KMS-11 (cell line): ENCODE measurements at regions not wholly inside any gene's neighbourhood (a gene's known extent, or its start where the extent isn't known, plus 50 kb on each side); places are given as distances from the start of the nearest gene placed in this dataset.

Source experiments
- H2AFZ ChIP-seq: fragments of 200-600 bp; sonication (generic); 2 replicates; pipeline ENCODE4 v1.6.1; 2016; ENCODE audit warnings: antibody characterized with exemption, mixed run types, low read depth
- H3K27ac ChIP-seq: fragments of 200-600 bp; sonication (generic); 2 replicates; pipeline ENCODE4 v1.6.1; 2016; ENCODE audit warnings: mild to moderate bottlenecking, mixed run types
- H3K27me3 ChIP-seq: fragments of 200-600 bp; sonication (generic); 2 replicates; pipeline ENCODE4 v1.6.1; 2017; ENCODE audit warnings: mild to moderate bottlenecking, low read depth, mixed run types, moderate library complexity; ENCODE audit not compliant: insufficient read depth
- H3K36me3 ChIP-seq: fragments of 200-600 bp; sonication (generic); 2 replicates; pipeline ENCODE4 v1.6.1; 2017; ENCODE audit warnings: mild to moderate bottlenecking, mixed run types; ENCODE audit not compliant: insufficient read depth
- H3K4me1 ChIP-seq: fragments of 200-600 bp; sonication (generic); 2 replicates; pipeline ENCODE4 v1.6.1; 2016; ENCODE audit warnings: mild to moderate bottlenecking, low read depth, mixed run types; ENCODE audit not compliant: poor library complexity, severe bottlenecking
- H3K4me2 ChIP-seq: fragments of 200-600 bp; sonication (generic); 2 replicates; pipeline ENCODE4 v1.7.0; 2016; ENCODE audit warnings: mild to moderate bottlenecking, mixed run types
- H3K4me3 ChIP-seq: fragments of 200-600 bp; sonication (generic); IDR thresholded peaks from 2 replicates; pipeline ENCODE4 v1.6.1; 2017; ENCODE audit warnings: low read depth, low read length, mixed read lengths; ENCODE audit not compliant: insufficient read depth
- H3K79me2 ChIP-seq: fragments of 200-600 bp; sonication (generic); 2 replicates; pipeline ENCODE4 v1.6.1; 2016; ENCODE audit warnings: low read depth, mixed run types; ENCODE audit not compliant: insufficient read depth
- H3K9ac ChIP-seq: fragments of 200-600 bp; sonication (generic); 2 replicates; pipeline ENCODE4 v1.6.1; 2016; ENCODE audit warnings: mild to moderate bottlenecking, mixed run types
- H4K20me1 ChIP-seq: fragments of 200-600 bp; sonication (generic); 2 replicates; pipeline ENCODE4 v1.6.1; 2016; ENCODE audit warnings: mild to moderate bottlenecking, mixed run types; ENCODE audit not compliant: insufficient read depth
- TF ChIP-seq, protein P1 (sequence below): fragments of 200-600 bp; sonication (generic); conservative IDR thresholded peaks from 2 replicates; pipeline ENCODE4 v1.6.1; 2017; ENCODE audit warnings: low read depth, mild to moderate bottlenecking, antibody characterized with exemption, low read length, moderate library complexity, mixed read lengths

DNA sequence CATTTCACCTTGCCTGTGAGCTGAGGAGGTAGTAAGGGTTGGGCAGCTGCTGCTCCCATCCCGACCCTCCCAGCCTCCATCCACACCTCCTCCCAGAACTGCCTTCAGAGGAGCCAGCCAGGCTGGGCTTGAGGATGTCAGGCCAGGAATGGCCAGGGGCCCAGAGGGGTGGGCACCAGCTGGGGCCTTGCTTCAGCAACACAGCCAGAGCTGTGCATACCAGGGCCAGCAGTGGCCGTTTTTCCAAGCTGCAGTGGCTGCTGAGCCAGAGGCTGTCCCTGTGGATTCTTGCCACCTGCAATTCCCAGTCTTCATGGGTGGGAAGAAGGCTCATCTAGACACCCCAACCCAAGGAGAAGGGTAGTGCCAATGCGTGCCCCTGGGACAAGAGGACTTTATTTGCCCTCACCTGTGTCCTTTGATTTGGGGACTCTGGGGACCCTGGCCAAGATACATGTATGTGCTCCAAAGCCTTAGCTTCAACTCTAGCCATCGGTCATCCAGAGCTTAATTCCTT, 153.4 kb upstream of the SDK2 start:
- no peak overlapping the region for H3K9ac ChIP-seq
- H4K20me1 ChIP-seq, result no peaks in the 10 kb centered on the region
- H3K4me3 ChIP-seq, result no peak overlapping the region
- H3K36me3 ChIP-seq, result no peaks in the 10 kb centered on the region
- H3K27me3 ChIP-seq, result peaks cover 34% of the 10 kb centered on the region; the same call in 1 of the 2 replicates
- H3K4me1 ChIP-seq, result no peaks in the 10 kb centered on the region
- no peak overlapping the region for H3K27ac ChIP-seq
- H3K79me2 ChIP-seq, result no peaks in the 10 kb centered on the region
- H3K4me2 ChIP-seq, result no peak overlapping the region
- TF ChIP-seq, protein P1, sequence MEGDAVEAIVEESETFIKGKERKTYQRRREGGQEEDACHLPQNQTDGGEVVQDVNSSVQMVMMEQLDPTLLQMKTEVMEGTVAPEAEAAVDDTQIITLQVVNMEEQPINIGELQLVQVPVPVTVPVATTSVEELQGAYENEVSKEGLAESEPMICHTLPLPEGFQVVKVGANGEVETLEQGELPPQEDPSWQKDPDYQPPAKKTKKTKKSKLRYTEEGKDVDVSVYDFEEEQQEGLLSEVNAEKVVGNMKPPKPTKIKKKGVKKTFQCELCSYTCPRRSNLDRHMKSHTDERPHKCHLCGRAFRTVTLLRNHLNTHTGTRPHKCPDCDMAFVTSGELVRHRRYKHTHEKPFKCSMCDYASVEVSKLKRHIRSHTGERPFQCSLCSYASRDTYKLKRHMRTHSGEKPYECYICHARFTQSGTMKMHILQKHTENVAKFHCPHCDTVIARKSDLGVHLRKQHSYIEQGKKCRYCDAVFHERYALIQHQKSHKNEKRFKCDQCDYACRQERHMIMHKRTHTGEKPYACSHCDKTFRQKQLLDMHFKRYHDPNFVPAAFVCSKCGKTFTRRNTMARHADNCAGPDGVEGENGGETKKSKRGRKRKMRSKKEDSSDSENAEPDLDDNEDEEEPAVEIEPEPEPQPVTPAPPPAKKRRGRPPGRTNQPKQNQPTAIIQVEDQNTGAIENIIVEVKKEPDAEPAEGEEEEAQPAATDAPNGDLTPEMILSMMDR, result no peak
- H2AFZ ChIP-seq, result no peak overlapping the region

DNA sequence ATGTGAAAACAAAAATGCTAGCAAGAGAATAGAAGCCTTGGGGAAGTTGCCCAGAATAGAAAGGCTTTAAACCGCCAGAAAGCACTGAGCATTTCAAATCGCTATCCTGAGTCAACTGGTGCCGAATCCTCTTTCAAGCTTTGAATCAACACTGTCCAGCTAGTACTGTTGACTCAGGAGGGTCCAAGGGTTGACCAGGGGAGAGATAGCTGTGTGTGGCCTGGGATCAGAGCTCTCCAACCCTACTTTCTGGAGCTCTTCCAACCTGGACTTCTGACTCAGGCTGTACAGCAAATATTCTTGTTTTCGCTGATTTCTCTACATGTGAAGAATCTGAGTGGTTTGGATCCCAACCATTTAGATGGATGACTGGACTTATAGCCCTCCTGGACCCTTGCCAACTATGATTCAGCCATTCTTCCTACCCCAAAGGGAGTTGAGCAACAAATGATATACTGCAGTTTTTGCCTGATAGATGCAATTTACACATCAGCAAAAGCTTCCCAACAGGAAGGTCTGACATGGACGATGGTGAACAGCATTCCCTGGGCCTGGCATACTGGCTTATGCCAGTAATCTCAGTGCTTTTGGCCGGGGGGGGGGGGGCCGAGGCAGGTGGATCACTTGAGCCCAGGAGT, 154.0 kb upstream of the SDK2 start:
- no peaks in the 10 kb centered on the region for H3K4me1 ChIP-seq

DNA sequence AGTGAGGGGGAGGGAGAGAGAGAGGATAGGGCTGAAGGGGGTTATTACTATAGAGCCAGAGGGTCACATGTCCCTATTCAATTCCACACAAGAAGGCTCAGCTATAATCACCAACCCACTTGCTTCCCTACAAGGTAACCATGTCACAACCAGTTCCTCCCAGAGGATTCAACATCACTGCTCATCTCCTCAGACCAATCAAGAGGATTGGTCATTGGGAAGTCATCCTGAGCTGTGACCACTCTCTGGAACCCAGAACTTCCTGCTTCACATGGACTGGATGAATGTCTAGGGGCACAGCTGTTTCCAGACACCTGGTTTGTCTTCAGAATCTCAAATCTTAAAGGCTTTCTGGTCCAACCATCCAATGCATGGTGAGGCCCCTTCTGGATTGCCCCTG, 154.9 kb upstream of the SDK2 start:
- Histone ChIP-seq H3K4me3 (no peak overlapping the region), H4K20me1 (no peaks in the 10 kb centered on the region), H3K4me1 (no peaks in the 10 kb centered on the region), H3K27ac (no peak overlapping the region), H2AFZ (no peak overlapping the region), H3K9ac (no peak overlapping the region), H3K36me3 (no peaks in the 10 kb centered on the region), H3K79me2 (no peaks in the 10 kb centered on the region), H3K4me2 (no peak overlapping the region), H3K27me3 (peaks cover 26% of the 10 kb centered on the region; the same call in 1 of the 2 replicates)
- TF ChIP-seq, protein P1, result no peak

More for the DNA sequence above, 154.0 kb upstream of the SDK2 start:
- H2AFZ ChIP-seq, result no peak overlapping the region
- H3K9ac ChIP-seq, result no peak overlapping the region
- TF ChIP-seq, protein P1, result no peak
- H4K20me1 ChIP-seq, result no peaks in the 10 kb centered on the region
- H3K27ac ChIP-seq, result no peak overlapping the region
- H3K79me2 ChIP-seq, result no peaks in the 10 kb centered on the region
- peaks cover 31% of the 10 kb centered on the region; the same call in 1 of the 2 replicates for H3K27me3 ChIP-seq
- H3K4me3 ChIP-seq, result no peak overlapping the region
- H3K4me2 ChIP-seq, result no peak overlapping the region
- H3K36me3 ChIP-seq, result no peaks in the 10 kb centered on the region

DNA sequence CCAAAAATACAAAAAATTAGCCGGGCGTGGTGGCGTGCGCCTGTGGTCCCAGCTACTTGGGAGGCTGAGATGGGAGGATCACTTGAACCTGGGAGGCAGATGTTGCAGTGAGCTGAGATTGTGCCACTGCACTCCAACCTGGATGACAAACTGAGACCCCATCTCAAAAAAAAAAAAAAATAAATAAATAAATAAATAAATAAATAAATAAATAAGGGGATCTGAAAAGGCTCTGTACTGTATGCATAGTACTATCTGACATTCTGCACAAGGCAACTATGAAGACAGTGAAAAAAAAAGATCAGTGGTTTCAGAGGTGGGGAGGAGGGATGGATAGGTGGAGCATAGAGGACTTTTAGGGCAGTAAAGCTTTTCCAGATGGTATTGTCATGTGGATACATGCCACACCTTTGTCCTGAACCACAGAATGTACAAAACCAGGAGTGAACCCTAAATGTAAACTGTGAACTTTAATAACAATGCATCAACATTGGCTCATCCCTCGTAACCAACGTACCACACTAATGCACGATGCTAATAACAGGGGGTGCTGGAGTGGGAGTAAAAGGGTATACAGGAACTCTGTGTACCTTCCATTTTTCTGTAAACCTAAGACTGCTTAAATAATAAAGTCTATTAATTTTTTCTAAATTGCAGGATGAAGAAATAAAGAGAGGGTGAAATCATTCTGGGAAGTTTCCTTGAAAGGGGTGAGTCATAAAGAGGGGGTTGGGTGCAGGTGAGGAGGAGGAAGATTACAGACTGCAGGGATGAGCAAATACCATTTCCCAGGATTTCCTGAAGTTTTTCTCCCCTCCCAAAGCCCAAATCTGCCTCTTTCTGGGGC, 155.8 kb upstream of the SDK2 start:
- Histone ChIP-seq H3K27me3 (peaks cover 26% of the 10 kb centered on the region; the same call in 1 of the 2 replicates), H3K4me3 (no peak overlapping the region), H2AFZ (no peak overlapping the region), H4K20me1 (no peaks in the 10 kb centered on the region), H3K4me1 (no peaks in the 10 kb centered on the region), H3K9ac (no peak overlapping the region), H3K4me2 (no peak overlapping the region), H3K36me3 (no peaks in the 10 kb centered on the region), H3K79me2 (no peaks in the 10 kb centered on the region), H3K27ac (no peak overlapping the region)
- TF ChIP-seq, protein P1, result no peak
